ES-I3 (cell line): ENCODE measurements at regions not wholly inside any gene's neighbourhood (a gene's known extent, or its start where the extent isn't known, plus 50 kb on each side); places are given as distances from the start of the nearest gene placed in this dataset.
"Not testable (repeated sequence)": the region's sequence is repeated elsewhere in the genome, so short reads cannot be mapped to it uniquely, and the experiment has no call there.

Experiments
- H3K36me3 ChIP-seq: 2 replicates; pipeline ENCODE4 v1.6.1; 2013; ENCODE audit warnings: mild to moderate bottlenecking, low read length, control low read depth, moderate library complexity; ENCODE audit not compliant: insufficient read depth
- H3K4me1 ChIP-seq: 2 replicates; pipeline ENCODE4 v1.6.1; 2013; ENCODE audit warnings: mild to moderate bottlenecking, control low read depth, low read length; ENCODE audit not compliant: insufficient read depth
- H3K9ac ChIP-seq: 2 replicates; pipeline ENCODE4 v1.6.1; 2013; ENCODE audit warnings: low read depth, mild to moderate bottlenecking, low read length, moderate library complexity
- H3K9me3 ChIP-seq: 2 replicates; pipeline ENCODE4 v1.6.1; 2013; ENCODE audit warnings: mild to moderate bottlenecking, low read length, moderate library complexity; ENCODE audit not compliant: control insufficient read depth, insufficient read depth

- Histone ChIP-seq H3K9me3 (no peaks in the 10 kb centered on the region), H3K4me1 (no peaks in the 10 kb centered on the region), H3K36me3 (no peaks in the 10 kb centered on the region), H3K9ac (no peak overlapping the region)
Observed at GRCh38 chr3:34511891-34512290, 713.5 kb downstream of the PDCD6IP start.

- not testable (repeated sequence) for H3K9me3 ChIP-seq, H3K9ac ChIP-seq, H3K36me3 ChIP-seq, H3K4me1 ChIP-seq
Observed at GRCh38 chr3:34519008-34519407, 720.6 kb downstream of the PDCD6IP start.

DNA sequence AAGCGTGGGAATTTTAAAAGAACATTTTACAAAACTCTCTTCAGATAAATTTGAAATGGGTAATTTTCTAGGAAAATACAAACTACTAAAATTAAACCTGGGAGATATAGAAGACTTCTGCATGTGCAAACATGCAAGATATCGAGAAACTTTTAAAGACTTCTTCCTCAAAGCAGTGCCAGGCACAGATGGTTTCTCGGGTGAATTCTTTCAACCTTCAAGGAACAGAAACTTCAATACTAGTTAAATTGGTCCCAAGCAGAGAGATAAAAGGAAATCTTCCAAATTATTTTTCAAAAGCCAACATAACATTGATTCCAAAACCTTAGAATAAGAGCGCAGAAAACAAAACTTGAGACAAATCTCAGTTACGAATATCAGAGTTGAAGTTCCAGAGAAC is 732.7 kb downstream of the PDCD6IP start:
- Histone ChIP-seq H3K9me3 (no peaks in the 10 kb centered on the region; the same call in 1 of the 2 replicates), H3K4me1 (no peaks in the 10 kb centered on the region), H3K9ac (no peak overlapping the region), H3K36me3 (no peaks in the 10 kb centered on the region)

DNA sequence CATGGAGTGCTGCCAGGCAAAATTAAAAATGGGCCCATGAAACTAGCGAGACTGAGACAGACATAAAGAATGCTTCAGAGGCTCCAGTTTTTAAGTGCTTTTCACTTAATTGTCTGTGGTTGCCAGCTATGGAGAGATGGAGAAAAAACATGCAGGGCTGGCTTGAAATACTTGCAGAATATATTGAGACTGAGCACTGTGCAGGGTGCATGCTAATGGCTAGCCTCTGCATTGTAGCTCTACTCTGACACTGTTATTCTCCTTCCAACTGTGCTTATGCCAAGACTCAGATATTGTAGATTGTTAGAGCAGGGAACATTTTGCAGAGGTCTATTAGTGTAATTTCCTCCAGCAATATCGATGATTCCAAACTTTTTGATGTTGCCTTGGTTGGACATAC is 735.0 kb downstream of the PDCD6IP start:
- no peaks in the 10 kb centered on the region for H3K4me1 ChIP-seq
- no peaks in the 10 kb centered on the region for H3K36me3 ChIP-seq
- no peak overlapping the region for H3K9ac ChIP-seq
- H3K9me3 ChIP-seq, result no peaks in the 10 kb centered on the region; the same call in 1 of the 2 replicates

- Histone ChIP-seq H3K4me1 (no peaks in the 10 kb centered on the region), H3K9ac (no peak overlapping the region), H3K36me3 (no peaks in the 10 kb centered on the region), H3K9me3 (no peaks in the 10 kb centered on the region; the same call in 1 of the 2 replicates)
Observed at GRCh38 chr3:34534013-34534412, 735.6 kb downstream of the PDCD6IP start.

DNA sequence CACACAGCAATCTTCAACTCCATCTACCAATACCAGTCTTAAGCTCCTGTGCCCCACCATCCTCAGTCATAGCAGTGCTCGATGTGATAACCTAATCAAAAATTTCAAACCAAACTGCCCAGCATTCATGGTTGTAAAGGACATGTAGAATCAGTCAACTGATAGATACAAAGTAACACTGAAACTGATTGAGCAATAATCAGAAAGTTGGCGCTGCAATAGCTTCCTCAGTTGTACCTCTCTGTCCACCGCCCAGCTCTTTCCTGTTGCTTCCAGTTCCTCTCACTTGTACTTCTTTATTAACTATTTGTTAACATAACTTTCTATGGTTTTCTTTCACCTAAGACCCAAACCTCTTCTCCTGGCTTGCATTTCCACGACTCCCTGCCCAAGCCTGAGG is 745.7 kb downstream of the PDCD6IP start:
- H3K9me3 ChIP-seq, result no peaks in the 10 kb centered on the region
- H3K36me3 ChIP-seq, result no peaks in the 10 kb centered on the region
- no peaks in the 10 kb centered on the region for H3K4me1 ChIP-seq
- H3K9ac ChIP-seq, result no peak overlapping the region

- no peak overlapping the region for H3K9ac ChIP-seq
- H3K4me1 ChIP-seq, result no peaks in the 10 kb centered on the region
- no peaks in the 10 kb centered on the region for H3K36me3 ChIP-seq
- no peaks in the 10 kb centered on the region for H3K9me3 ChIP-seq
Observed at GRCh38 chr3:34547297-34547920, 749.0 kb downstream of the PDCD6IP start.

- Histone ChIP-seq H3K4me1 (0 out of 2 replicates have a peak, but pooled peaks cover 3% of the 10 kb centered on the region), H3K9ac (no peak overlapping the region), H3K9me3 (no peaks in the 10 kb centered on the region; the same call in 1 of the 2 replicates), H3K36me3 (no peaks in the 10 kb centered on the region)
Observed at GRCh38 chr3:34567266-34567665, 768.8 kb downstream of the PDCD6IP start.

DNA sequence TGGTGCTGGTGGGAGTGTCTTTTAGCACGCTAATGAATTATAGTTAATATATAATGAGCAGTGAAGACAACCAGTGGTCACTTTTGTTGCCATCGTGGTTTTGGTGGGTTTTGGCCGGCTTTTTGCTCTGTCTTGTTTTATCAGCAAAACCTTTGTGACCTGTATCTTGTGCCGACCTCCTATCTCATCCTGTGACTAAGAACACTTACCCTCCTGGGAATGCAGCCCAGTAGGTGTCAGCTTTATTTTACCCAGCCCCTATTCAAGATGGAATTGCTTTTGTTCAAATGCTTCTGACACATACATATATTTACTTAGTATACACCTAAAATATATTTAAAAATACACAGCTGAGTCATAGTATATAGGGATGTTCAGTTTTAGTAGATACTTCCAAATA is 770.3 kb downstream of the PDCD6IP start:
- Histone ChIP-seq H3K36me3 (no peaks in the 10 kb centered on the region), H3K9ac (no peak overlapping the region), H3K9me3 (no peaks in the 10 kb centered on the region; the same call in 1 of the 2 replicates), H3K4me1 (0 out of 2 replicates have a peak, but pooled peaks cover 3% of the 10 kb centered on the region)

DNA sequence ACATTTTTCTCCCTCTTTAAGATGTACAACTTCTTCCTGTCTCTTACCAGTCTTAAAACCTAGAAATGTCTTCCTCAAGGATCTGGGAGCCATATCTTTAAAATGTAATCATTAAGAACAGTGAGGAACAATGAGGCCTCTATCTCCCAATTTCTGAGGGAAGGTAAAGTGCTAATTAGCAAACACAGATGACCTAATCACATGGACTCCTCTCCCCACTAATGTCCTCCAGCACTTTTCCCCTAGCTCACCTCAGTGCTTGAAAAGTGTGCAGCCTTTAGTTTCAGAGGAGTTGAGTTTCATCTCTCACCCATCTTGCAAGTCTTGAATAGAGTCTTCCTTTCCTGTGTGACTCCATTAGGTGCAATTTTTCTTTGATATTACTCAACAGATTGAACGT is 771.0 kb downstream of the PDCD6IP start:
- H3K4me1 ChIP-seq, result 0 out of 2 replicates have a peak, but pooled peaks cover 3% of the 10 kb centered on the region
- no peaks in the 10 kb centered on the region; the same call in 1 of the 2 replicates for H3K9me3 ChIP-seq
- no peaks in the 10 kb centered on the region for H3K36me3 ChIP-seq
- H3K9ac ChIP-seq, result no peak overlapping the region

- no peaks in the 10 kb centered on the region for H3K36me3 ChIP-seq
- H3K9me3 ChIP-seq, result no peaks in the 10 kb centered on the region; the same call in 1 of the 2 replicates
- 0 out of 2 replicates have a peak, but pooled peaks cover 3% of the 10 kb centered on the region for H3K4me1 ChIP-seq
- H3K9ac ChIP-seq, result no peak overlapping the region
Observed at GRCh38 chr3:34570916-34571705, 772.7 kb downstream of the PDCD6IP start.

DNA sequence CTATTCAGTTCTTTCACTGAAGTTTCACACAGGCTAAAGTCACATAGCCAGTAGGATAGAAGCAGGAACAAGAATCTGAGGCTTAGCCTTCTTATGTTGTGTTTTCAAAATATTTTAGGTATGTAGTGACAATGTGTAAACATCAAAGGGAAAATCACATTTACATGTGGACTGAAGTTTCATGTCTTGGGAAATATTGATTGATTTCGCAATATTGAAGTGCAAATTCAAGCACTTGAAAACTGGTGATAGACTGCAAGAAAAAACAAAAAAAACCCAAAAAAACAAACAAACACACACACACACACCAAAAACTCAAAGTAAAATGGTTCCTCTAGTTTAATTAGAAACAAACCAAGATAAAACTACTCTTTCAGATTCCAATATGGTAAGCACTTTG is 773.3 kb downstream of the PDCD6IP start:
- no peaks in the 10 kb centered on the region for H3K36me3 ChIP-seq
- no peaks in the 10 kb centered on the region; the same call in 1 of the 2 replicates for H3K9me3 ChIP-seq
- no peak overlapping the region for H3K9ac ChIP-seq
- H3K4me1 ChIP-seq, result 0 out of 2 replicates have a peak, but pooled peaks cover 3% of the 10 kb centered on the region

- Histone ChIP-seq H3K9me3 (no peaks in the 10 kb centered on the region), H3K36me3 (no peaks in the 10 kb centered on the region), H3K9ac (no peak overlapping the region), H3K4me1 (no peaks in the 10 kb centered on the region)
Observed at GRCh38 chr3:34575776-34576175, 777.3 kb downstream of the PDCD6IP start.

DNA sequence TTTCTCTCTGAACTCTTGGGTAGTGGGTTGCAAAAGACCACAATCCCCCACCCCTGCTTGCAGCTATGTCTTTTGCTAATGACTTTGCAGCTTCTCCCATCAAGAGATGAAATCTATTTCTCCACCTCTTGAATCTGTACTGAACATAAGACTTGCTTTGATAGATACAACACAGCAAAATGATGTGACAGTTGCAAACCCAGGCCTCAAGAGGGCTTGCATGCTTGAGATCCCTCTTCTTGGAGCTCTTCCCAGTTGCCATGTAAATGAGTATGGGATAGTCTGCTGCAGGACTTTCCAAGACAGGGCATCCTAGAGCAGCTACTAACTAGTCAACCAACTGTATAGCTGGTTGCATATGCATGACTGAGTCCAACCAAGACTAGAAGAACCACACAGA is 783.6 kb downstream of the PDCD6IP start:
- Histone ChIP-seq H3K36me3 (no peaks in the 10 kb centered on the region), H3K4me1 (no peaks in the 10 kb centered on the region), H3K9me3 (no peaks in the 10 kb centered on the region; the same call in 1 of the 2 replicates), H3K9ac (no peak overlapping the region)

- Histone ChIP-seq H3K9ac (no peak overlapping the region), H3K4me1 (no peaks in the 10 kb centered on the region), H3K9me3 (no peaks in the 10 kb centered on the region; the same call in 1 of the 2 replicates), H3K36me3 (no peaks in the 10 kb centered on the region)
Observed at GRCh38 chr3:34583451-34583850, 785.0 kb downstream of the PDCD6IP start.
